ENCODE measurements at regions not wholly inside any gene's neighbourhood (a gene's known extent, or its start where the extent isn't known, plus 50 kb on each side); places are given as distances from the start of the nearest gene placed in this dataset.

GRCh38 chr19:28502879-28503734 is 709.8 kb downstream of the UQCRFS1 start:
- TF ChIP-seq CTCF (IDR thresholded peaks at IDR 0.05; ENCODE audit: low read depth, low read length) (no peak), POLR2A (IDR thresholded peaks at IDR 0.05; ENCODE audit: extremely low read depth, insufficient read length) (no peak)
